ENCODE measurements at regions not wholly inside any gene's neighbourhood (a gene's known extent, or its start where the extent isn't known, plus 50 kb on each side); places are given as distances from the start of the nearest gene placed in this dataset.
A peak's percentile ranks its signal among the peaks of the same experiment; 100 is the strongest.

- DNase-seq = no peak
Measured at GRCh38 chr18:76179257-76179656, 315.8 kb downstream of the ZNF516 start.

GRCh38 chr18:76177160-76177559 is 317.9 kb downstream of the ZNF516 start:
- DNase-seq = no peak

GRCh38 chr18:76174451-76174850 is 320.6 kb downstream of the ZNF516 start:
- DNase-seq = no peak

- no peak for DNase-seq
Measured at GRCh38 chr18:76169733-76170132, 325.3 kb downstream of the ZNF516 start.

- no peak for DNase-seq
Measured at GRCh38 chr18:76167845-76168621, 327.0 kb downstream of the ZNF516 start.

- no peak for DNase-seq
Measured at GRCh38 chr18:76167410-76167809, 327.6 kb downstream of the ZNF516 start.

GRCh38 chr18:76162886-76163285 is 332.2 kb downstream of the ZNF516 start:
- DNase-seq = no peak

GRCh38 chr18:76161983-76162382 is 333.1 kb downstream of the ZNF516 start:
- DNase-seq = no peak

GRCh38 chr18:76153691-76154090 is 341.4 kb downstream of the ZNF516 start:
- no peak for DNase-seq

- no peak for DNase-seq
Measured at GRCh38 chr18:76149734-76150133, 345.3 kb downstream of the ZNF516 start.

- no peak for DNase-seq
Measured at GRCh38 chr18:76149284-76149683, 345.8 kb downstream of the ZNF516 start.

- DNase-seq = no peak
Measured at GRCh38 chr18:76145521-76146376, 349.3 kb downstream of the ZNF516 start.

GRCh38 chr18:76144844-76145243 is 350.2 kb downstream of the ZNF516 start:
- DNase-seq = no peak

- no peak for DNase-seq
Measured at GRCh38 chr18:76142611-76143010, 352.4 kb downstream of the ZNF516 start.

- no peak for DNase-seq
Measured at GRCh38 chr18:76139844-76140243, 355.2 kb downstream of the ZNF516 start.

GRCh38 chr18:76137216-76137615 is 357.8 kb downstream of the ZNF516 start:
- DNase-seq = no peak

GRCh38 chr18:76136701-76137100 is 358.3 kb downstream of the ZNF516 start:
- no peak for DNase-seq

- peak; percentile 5 to 18 for DNase-seq
Measured at GRCh38 chr18:76134628-76135027, 360.4 kb downstream of the ZNF516 start.

GRCh38 chr18:76133873-76134272 is 361.2 kb downstream of the ZNF516 start:
- no peak for DNase-seq

GRCh38 chr18:76131738-76132137 is 363.3 kb downstream of the ZNF516 start:
- peak; percentile 56 to 60 for DNase-seq

- DNase-seq = no peak
Measured at GRCh38 chr18:76130845-76131244, 364.2 kb downstream of the ZNF516 start.

- no peak for DNase-seq
Measured at GRCh38 chr18:76126327-76126726, 368.7 kb downstream of the ZNF516 start.

GRCh38 chr18:76121011-76121410 is 374.0 kb downstream of the ZNF516 start:
- no peak for DNase-seq

GRCh38 chr18:76115580-76115979 is 379.5 kb downstream of the ZNF516 start:
- DNase-seq = no peak

All from inflammatory macrophage treated with lipopolysaccharide for 1 hour (primary cell).